ENCODE measurements at regions not wholly inside any gene's neighbourhood (a gene's known extent, or its start where the extent isn't known, plus 50 kb on each side); places are given as distances from the start of the nearest gene placed in this dataset.

DNA sequence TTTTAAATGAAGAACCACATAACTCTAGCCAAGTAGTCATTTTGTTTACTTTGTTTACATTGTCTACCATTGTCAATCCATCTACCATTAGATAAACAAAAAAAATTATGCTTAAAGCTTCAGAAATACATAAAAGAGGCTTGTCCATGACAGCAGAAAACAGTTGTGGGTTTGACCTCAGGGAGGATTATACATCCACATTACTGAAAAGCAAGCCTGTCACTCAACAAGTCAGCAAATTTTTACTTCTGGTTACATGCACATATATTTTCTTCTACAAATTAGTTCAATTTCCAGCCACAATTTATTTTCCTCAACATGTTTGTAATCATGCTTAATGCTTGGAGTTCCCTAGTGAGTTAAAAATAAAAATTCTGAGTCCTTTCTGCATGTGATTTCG is 713.3 kb downstream of the COL12A1 start:
- TF ChIP-seq POLR2AphosphoS5 (IDR thresholded peaks at IDR 0.05) (no peak), POLR2A (IDR thresholded peaks at IDR 0.05) (no peak), EP300 (IDR thresholded peaks at IDR 0.05) (no peak)
- TF ChIP-seq, protein P1, sequence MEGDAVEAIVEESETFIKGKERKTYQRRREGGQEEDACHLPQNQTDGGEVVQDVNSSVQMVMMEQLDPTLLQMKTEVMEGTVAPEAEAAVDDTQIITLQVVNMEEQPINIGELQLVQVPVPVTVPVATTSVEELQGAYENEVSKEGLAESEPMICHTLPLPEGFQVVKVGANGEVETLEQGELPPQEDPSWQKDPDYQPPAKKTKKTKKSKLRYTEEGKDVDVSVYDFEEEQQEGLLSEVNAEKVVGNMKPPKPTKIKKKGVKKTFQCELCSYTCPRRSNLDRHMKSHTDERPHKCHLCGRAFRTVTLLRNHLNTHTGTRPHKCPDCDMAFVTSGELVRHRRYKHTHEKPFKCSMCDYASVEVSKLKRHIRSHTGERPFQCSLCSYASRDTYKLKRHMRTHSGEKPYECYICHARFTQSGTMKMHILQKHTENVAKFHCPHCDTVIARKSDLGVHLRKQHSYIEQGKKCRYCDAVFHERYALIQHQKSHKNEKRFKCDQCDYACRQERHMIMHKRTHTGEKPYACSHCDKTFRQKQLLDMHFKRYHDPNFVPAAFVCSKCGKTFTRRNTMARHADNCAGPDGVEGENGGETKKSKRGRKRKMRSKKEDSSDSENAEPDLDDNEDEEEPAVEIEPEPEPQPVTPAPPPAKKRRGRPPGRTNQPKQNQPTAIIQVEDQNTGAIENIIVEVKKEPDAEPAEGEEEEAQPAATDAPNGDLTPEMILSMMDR (IDR thresholded peaks at IDR 0.05), result no peak

All from stomach (tissue), 4 donors.